ENCODE measurements at regions not wholly inside any gene's neighbourhood (a gene's known extent, or its start where the extent isn't known, plus 50 kb on each side); places are given as distances from the start of the nearest gene placed in this dataset.

DNA sequence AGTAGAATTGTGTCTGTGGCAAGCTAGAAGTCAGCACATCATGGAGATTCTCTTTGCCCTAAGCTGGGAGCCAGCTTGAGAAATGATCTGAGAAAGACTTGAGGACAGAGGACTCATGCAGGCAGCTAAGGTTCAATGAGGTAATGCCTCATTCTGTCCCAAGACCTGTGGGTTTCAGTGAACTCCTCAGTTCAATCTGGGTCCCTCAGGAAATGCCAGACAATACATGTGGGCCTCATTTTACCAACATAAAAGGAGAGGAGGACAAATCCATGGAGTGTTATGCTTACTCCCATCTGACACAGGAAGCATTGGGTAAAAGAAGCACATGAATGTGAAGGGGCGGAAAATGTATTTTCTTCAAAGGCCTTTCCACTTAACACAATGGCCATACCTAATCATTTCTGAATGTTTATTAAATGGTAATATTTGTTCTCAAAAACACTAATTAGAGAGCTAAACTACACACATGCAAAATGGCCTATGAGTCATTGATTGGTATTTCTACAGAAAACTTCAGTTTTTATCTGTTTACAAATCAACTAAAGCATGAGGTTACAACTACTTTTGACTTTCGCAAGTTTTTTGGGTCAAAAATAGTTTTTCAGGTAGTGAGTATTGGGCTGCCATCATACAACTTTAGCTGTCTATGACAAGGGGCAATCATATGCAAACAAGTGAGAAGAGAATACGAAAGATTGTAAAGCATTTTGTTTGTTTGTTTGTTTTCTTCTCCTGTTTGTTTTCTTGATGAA, 205.3 kb downstream of the CHRM2 start:
- TF ChIP-seq EP300 (conservative IDR thresholded peaks at IDR 0.05; ENCODE audit: poor library complexity, severe bottlenecking) (no peak), POLR2AphosphoS5 (IDR thresholded peaks at IDR 0.05) (no peak), TAF1 (IDR thresholded peaks at IDR 0.05; ENCODE audit: low read depth) (no peak), RAD21 (conservative IDR thresholded peaks at IDR 0.05) (no peak), SMC3 (conservative IDR thresholded peaks at IDR 0.05; ENCODE audit: poor library complexity) (no peak), EZH2 (IDR thresholded peaks at IDR 0.05; ENCODE audit: borderline replicate concordance, insufficient read depth, low read length, poor library complexity, severe bottlenecking) (no peak), MXI1 (conservative IDR thresholded peaks at IDR 0.05; ENCODE audit: poor library complexity, severe bottlenecking) (no peak)
- TF ChIP-seq, protein P1, sequence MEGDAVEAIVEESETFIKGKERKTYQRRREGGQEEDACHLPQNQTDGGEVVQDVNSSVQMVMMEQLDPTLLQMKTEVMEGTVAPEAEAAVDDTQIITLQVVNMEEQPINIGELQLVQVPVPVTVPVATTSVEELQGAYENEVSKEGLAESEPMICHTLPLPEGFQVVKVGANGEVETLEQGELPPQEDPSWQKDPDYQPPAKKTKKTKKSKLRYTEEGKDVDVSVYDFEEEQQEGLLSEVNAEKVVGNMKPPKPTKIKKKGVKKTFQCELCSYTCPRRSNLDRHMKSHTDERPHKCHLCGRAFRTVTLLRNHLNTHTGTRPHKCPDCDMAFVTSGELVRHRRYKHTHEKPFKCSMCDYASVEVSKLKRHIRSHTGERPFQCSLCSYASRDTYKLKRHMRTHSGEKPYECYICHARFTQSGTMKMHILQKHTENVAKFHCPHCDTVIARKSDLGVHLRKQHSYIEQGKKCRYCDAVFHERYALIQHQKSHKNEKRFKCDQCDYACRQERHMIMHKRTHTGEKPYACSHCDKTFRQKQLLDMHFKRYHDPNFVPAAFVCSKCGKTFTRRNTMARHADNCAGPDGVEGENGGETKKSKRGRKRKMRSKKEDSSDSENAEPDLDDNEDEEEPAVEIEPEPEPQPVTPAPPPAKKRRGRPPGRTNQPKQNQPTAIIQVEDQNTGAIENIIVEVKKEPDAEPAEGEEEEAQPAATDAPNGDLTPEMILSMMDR (IDR thresholded peaks at IDR 0.05; ENCODE audit: poor library complexity, severe bottlenecking), result no peak
- TF ChIP-seq, protein P2, sequence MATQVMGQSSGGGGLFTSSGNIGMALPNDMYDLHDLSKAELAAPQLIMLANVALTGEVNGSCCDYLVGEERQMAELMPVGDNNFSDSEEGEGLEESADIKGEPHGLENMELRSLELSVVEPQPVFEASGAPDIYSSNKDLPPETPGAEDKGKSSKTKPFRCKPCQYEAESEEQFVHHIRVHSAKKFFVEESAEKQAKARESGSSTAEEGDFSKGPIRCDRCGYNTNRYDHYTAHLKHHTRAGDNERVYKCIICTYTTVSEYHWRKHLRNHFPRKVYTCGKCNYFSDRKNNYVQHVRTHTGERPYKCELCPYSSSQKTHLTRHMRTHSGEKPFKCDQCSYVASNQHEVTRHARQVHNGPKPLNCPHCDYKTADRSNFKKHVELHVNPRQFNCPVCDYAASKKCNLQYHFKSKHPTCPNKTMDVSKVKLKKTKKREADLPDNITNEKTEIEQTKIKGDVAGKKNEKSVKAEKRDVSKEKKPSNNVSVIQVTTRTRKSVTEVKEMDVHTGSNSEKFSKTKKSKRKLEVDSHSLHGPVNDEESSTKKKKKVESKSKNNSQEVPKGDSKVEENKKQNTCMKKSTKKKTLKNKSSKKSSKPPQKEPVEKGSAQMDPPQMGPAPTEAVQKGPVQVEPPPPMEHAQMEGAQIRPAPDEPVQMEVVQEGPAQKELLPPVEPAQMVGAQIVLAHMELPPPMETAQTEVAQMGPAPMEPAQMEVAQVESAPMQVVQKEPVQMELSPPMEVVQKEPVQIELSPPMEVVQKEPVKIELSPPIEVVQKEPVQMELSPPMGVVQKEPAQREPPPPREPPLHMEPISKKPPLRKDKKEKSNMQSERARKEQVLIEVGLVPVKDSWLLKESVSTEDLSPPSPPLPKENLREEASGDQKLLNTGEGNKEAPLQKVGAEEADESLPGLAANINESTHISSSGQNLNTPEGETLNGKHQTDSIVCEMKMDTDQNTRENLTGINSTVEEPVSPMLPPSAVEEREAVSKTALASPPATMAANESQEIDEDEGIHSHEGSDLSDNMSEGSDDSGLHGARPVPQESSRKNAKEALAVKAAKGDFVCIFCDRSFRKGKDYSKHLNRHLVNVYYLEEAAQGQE (IDR thresholded peaks at IDR 0.05; ENCODE audit: borderline replicate concordance), result no peak
